Activated T-helper 2 cell treated with anti-CD3 and anti-CD28 coated beads, Interferon-gamma antibody, Interleukin-2, Interleukin-4, amounts not matched to agents 10 μg/mL and 5 μg/mL and 100 μg/mL, durations not matched to agents 14 hours and 24 hours and 36 hours (primary cell): ENCODE measurements at regions not wholly inside any gene's neighbourhood (a gene's known extent, or its start where the extent isn't known, plus 50 kb on each side); places are given as distances from the start of the nearest gene placed in this dataset.

ENCODE experiments used
- DNase-seq: peaks from one replicate; pipeline ENCODE4 v3.0.0; 2021; ENCODE audit warnings: low spot score
- H3K27ac Mint-ChIP-seq: one replicate; pipeline ENCODE4 v1.8.0; 2021; ENCODE audit warnings: mixed read lengths
- H3K27me3 Mint-ChIP-seq: one replicate; pipeline ENCODE4 v1.8.0; 2021; ENCODE audit warnings: low read depth, mixed read lengths
- H3K36me3 Mint-ChIP-seq: one replicate; pipeline ENCODE4 v1.8.0; 2021; ENCODE audit warnings: low read depth, mixed read lengths
- H3K4me1 Mint-ChIP-seq: one replicate; pipeline ENCODE4 v1.8.0; 2021; ENCODE audit warnings: low read depth, mixed read lengths
- H3K4me3 Mint-ChIP-seq: one replicate; pipeline ENCODE4 v1.8.0; 2021; ENCODE audit warnings: low read depth, mild to moderate bottlenecking, moderate library complexity, mixed read lengths
- H3K9me3 Mint-ChIP-seq: one replicate; pipeline ENCODE4 v1.8.0; 2021; ENCODE audit warnings: mixed read lengths
- intact Hi-C: fragments of 100-400 bp; cut with micrococcal nuclease; formaldehyde crosslinking; loops from one replicate; pipeline ENCODE4 v1.15.1; 2023

- Mint-ChIP-seq H3K27me3 (peaks cover 19% of the 10 kb centered on the region), H3K4me3 (no peak overlapping the region), H3K9me3 (no peaks in the 10 kb centered on the region), H3K4me1 (no peaks in the 10 kb centered on the region), H3K27ac (no peak overlapping the region), H3K36me3 (no peaks in the 10 kb centered on the region)
- DNase-seq = no peak
- intact Hi-C loops = no loop called here
These were observed 75.1 kb downstream of the CTAGE1 start for GRCh38 chr18:22342625-22343024.

DNA sequence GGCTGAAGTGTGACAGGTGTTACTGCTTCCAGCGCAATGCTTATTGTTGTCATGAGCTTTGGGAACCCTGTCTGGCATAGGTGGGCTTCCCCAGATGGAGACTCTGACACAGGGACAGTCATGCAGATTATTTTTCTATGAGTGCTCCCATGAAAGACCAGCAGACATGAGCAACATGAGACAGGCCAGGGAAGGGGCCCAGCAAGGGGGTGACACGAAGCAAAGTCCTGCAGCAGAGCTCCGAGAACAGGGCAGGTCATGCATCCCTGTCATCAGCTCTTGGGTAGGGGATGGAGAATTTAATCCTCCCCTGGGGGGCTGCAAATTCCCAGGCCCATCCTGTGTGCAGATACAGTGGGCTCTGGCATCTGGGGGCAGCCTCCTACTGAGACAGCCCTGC lies 77.4 kb downstream of the CTAGE1 start:
- intact Hi-C loops = no loop called here
- no peak for DNase-seq

GRCh38 chr18:22339913-22340312 lies 77.8 kb downstream of the CTAGE1 start:
- Mint-ChIP-seq H3K27ac (no peak overlapping the region), H3K27me3 (no peaks in the 10 kb centered on the region), H3K36me3 (no peaks in the 10 kb centered on the region), H3K9me3 (no peaks in the 10 kb centered on the region), H3K4me1 (no peaks in the 10 kb centered on the region), H3K4me3 (no peak overlapping the region)
- no peak for DNase-seq
- intact Hi-C loops = no loop called here

More for the DNA sequence above, 77.4 kb downstream of the CTAGE1 start:
- Mint-ChIP-seq H3K9me3 (no peaks in the 10 kb centered on the region), H3K4me1 (no peaks in the 10 kb centered on the region), H3K27me3 (no peaks in the 10 kb centered on the region), H3K36me3 (no peaks in the 10 kb centered on the region), H3K27ac (no peak overlapping the region), H3K4me3 (no peak overlapping the region)

DNA sequence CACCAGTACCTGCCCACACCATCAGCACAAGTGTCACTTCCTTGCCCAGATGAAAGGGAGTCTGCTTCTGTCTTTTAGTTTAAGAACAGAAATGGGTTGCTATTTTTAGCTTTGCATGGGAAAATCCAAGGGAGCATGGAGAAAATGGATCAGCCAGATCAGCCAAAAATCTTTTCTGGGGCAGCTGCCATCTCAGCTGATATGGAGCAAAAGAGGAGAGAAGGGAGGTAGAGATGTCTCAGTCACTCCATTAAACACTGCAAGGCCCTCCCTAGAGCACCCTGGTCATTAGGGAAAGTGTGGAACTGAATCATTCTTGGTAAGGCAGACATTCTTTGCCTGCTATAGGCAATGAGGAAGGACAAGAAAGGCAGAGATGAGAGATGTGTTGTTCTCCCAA lies 79.9 kb downstream of the CTAGE1 start:
- intact Hi-C loops = no loop called here
- DNase-seq = no peak
- H3K9me3 Mint-ChIP-seq = no peaks in the 10 kb centered on the region
- H3K36me3 Mint-ChIP-seq = no peaks in the 10 kb centered on the region
- H3K4me1 Mint-ChIP-seq = no peaks in the 10 kb centered on the region
- no peak overlapping the region for H3K27ac Mint-ChIP-seq
- H3K4me3 Mint-ChIP-seq = no peak overlapping the region
- no peaks in the 10 kb centered on the region for H3K27me3 Mint-ChIP-seq

GRCh38 chr18:22337306-22337705 lies 80.4 kb downstream of the CTAGE1 start:
- no peak for DNase-seq
- Mint-ChIP-seq H3K4me3 (no peak overlapping the region), H3K36me3 (no peaks in the 10 kb centered on the region), H3K4me1 (no peaks in the 10 kb centered on the region), H3K27me3 (no peaks in the 10 kb centered on the region), H3K27ac (no peak overlapping the region), H3K9me3 (no peaks in the 10 kb centered on the region)
- intact Hi-C loops = no loop called here

DNA sequence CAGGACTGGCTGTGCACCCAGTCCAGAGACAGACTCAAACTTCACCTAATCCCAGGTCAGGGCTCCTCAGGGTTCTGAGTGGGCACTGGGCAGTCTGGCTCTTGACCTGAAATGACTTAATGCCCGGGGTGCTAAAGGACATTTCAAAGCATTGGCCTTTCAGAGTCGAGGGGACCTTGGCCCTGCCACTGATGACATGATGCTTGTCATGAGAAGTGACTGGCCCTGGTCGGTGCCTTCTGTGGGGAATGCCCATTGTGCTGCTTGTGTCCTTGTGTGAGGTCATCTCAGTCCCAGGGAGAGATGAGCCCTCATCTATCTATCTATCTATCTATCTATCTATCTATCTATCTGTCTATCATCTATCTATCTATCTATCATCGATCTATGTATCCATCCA lies 81.3 kb downstream of the CTAGE1 start:
- DNase-seq = no peak
- Mint-ChIP-seq H3K36me3 (no peaks in the 10 kb centered on the region), H3K9me3 (no peaks in the 10 kb centered on the region), H3K27ac (no peak overlapping the region), H3K4me1 (no peaks in the 10 kb centered on the region), H3K4me3 (no peak overlapping the region), H3K27me3 (no peaks in the 10 kb centered on the region)
- intact Hi-C loops = no loop called here

DNA sequence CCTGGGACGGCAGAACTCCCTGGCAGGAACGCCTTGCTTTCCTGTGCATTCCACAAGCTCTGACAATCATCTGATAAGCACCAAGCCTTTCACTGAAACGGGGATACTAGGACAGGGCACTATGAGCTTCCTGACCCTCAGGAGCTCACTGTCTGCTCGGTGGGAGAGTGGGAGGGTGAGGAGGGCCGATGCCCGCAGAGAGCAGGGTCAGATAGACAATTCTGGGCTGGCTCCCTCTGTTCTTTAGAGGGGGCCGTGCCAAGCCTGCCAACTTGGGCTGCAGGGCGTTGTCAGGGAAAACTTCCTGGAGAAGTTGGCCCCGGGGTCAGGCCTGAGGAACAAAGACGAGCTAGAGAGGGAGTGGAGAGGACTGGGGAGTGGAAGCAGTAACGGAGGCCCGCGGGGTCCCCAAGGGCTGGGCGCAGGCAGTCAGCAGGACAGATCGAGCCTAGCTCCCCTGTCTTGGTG lies 82.0 kb downstream of the CTAGE1 start:
- Mint-ChIP-seq H3K36me3 (no peaks in the 10 kb centered on the region), H3K27ac (no peak overlapping the region), H3K9me3 (no peaks in the 10 kb centered on the region), H3K4me3 (no peak overlapping the region), H3K4me1 (no peaks in the 10 kb centered on the region), H3K27me3 (no peaks in the 10 kb centered on the region)
- no peak for DNase-seq
- intact Hi-C loops = no loop called here

- Mint-ChIP-seq H3K36me3 (no peaks in the 10 kb centered on the region), H3K27ac (no peak overlapping the region), H3K9me3 (no peaks in the 10 kb centered on the region), H3K4me3 (no peak overlapping the region), H3K27me3 (no peaks in the 10 kb centered on the region), H3K4me1 (no peaks in the 10 kb centered on the region)
- DNase-seq = no peak
- intact Hi-C loops = no loop called here
These were observed 83.1 kb downstream of the CTAGE1 start for GRCh38 chr18:22334567-22334966.

GRCh38 chr18:22332590-22332989 lies 85.1 kb downstream of the CTAGE1 start:
- no peak for DNase-seq
- Mint-ChIP-seq H3K9me3 (no peaks in the 10 kb centered on the region), H3K36me3 (no peaks in the 10 kb centered on the region), H3K27me3 (no peaks in the 10 kb centered on the region), H3K4me3 (no peak overlapping the region), H3K4me1 (no peaks in the 10 kb centered on the region), H3K27ac (no peak overlapping the region)
- intact Hi-C loops = no loop called here

DNA sequence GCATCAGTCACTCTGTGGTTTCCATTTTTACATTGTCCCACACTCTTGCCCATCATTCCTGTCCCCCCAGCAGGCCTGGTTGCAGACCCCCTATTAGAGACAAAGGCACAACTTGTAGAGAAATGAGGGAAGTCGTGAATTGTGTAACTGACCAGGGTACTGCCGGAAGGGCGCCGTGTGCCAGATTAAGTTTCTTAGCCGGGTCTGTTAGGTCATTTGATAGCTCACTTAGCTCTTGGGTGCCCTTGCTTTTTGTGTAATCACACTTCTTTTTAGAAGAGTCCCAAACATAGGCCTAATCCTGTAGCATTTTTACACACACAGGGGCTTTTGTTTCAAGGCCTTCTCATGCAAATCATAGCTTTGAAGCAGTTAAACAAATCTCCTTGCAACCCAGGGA lies 87.2 kb downstream of the CTAGE1 start:
- Mint-ChIP-seq H3K27ac (no peak overlapping the region), H3K4me1 (no peaks in the 10 kb centered on the region), H3K36me3 (no peaks in the 10 kb centered on the region), H3K9me3 (no peaks in the 10 kb centered on the region), H3K27me3 (no peaks in the 10 kb centered on the region), H3K4me3 (no peak overlapping the region)
- no peak for DNase-seq
- intact Hi-C loops = no loop called here

DNA sequence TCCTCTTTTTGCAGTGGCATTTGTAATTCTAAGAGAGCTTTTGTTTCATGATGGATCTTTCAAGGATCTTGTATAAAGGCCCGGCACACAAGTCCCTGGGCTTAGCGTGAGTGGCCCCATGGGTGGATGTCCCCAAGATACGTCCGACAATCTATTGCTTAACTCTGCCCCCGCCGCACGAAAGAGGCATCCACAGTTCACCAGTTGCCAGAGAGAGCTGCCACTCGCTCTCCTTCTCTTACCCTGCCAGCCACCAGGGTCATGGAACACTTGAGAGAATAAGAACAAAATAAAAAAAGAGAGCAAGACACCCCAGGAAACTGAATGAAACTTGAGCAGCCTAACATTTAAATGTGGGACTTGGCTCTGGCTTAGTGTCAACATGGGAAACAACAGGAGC lies 92.3 kb downstream of the CTAGE1 start:
- no peak for DNase-seq
- Mint-ChIP-seq H3K4me1 (no peaks in the 10 kb centered on the region), H3K9me3 (no peaks in the 10 kb centered on the region), H3K27ac (no peak overlapping the region), H3K36me3 (no peaks in the 10 kb centered on the region), H3K27me3 (no peaks in the 10 kb centered on the region), H3K4me3 (no peak overlapping the region)
- intact Hi-C loops = no loop called here

DNA sequence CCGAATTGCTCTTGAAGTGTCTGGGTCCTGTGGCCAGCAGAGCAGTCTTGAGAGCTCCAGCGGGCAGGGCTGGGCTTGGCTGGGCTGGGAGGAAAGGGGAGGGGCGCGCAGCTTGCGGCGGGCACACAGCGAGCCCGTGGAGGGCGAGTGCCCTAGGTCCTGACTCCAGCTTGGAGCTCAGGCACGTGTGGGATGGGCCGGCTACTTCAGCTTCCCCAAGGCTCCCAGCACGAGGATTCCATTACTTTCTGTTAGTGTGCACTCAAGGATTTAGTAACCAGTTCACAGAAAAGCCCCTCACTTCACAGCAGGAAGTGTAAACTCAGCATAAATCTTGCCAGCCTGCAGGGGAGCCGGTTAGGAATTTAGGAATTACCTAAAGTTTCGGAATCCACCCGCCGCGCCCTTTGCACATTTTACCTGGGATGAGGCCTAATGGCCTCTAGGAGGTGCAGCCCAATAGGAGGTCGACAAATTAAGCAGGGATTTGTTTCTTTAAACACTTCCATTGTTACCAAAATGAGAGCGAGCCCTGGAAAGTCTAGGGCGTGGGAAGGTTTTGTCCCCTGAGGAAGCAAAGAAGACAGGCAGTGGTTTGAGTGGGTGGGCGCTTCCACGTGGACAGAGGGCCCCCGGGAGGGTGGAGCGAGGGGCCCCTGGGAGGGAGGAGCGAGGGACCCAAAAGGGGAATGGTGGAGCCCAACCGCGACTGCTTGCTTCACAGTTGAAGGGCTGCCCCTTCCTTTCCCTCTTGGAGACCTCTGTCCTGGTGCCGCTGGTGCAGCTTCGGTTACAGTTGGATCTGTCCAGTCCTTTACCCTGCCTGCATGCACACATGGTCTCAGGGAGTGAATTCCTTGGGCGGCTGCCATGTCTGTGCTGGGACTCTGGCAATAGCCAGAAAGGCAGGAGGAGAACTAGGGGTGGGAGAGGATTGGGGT lies 93.3 kb downstream of the CTAGE1 start:
- no peak for DNase-seq
- H3K9me3 Mint-ChIP-seq = no peaks in the 10 kb centered on the region
- no peaks in the 10 kb centered on the region for H3K4me1 Mint-ChIP-seq
- H3K36me3 Mint-ChIP-seq = no peaks in the 10 kb centered on the region
- no peak overlapping the region for H3K4me3 Mint-ChIP-seq
- H3K27me3 Mint-ChIP-seq = no peaks in the 10 kb centered on the region
- H3K27ac Mint-ChIP-seq = no peak overlapping the region
- intact Hi-C loops = no loop called here

- DNase-seq = no peak
- intact Hi-C loops = no loop called here
- Mint-ChIP-seq H3K9me3 (no peaks in the 10 kb centered on the region), H3K4me3 (no peak overlapping the region), H3K4me1 (no peaks in the 10 kb centered on the region), H3K27me3 (no peaks in the 10 kb centered on the region), H3K27ac (no peak overlapping the region), H3K36me3 (no peaks in the 10 kb centered on the region)
These were observed 95.4 kb downstream of the CTAGE1 start for GRCh38 chr18:22322243-22322691.
